HFF-Myc (cell line): ENCODE measurements at regions not wholly inside any gene's neighbourhood (a gene's known extent, or its start where the extent isn't known, plus 50 kb on each side); places are given as distances from the start of the nearest gene placed in this dataset.

Source experiments
- DNase-seq: peaks from one replicate; pipeline ENCODE4 v3.0.0-alpha.2; 2011; ENCODE audit warnings: low read depth; ENCODE audit errors: extremely low read depth
- H3K4me3 ChIP-seq: replicated peaks from 2 replicates; pipeline ENCODE4 v1.5.1; 2011; ENCODE audit warnings: low read depth, mild to moderate bottlenecking, control low read depth, low read length
- CTCF ChIP-seq: IDR thresholded peaks from 2 replicates; pipeline ENCODE4 v1.5.1; 2012; ENCODE audit warnings: mild to moderate bottlenecking, low read depth, low read length, control low read depth; ENCODE audit errors: missing control alignments

GRCh38 chr14:57073986-57074385 is 194.7 kb downstream of the EXOC5 start:
- no peak for DNase-seq
- no peak for TF ChIP-seq CTCF
- no peak overlapping the region for H3K4me3 ChIP-seq

DNA sequence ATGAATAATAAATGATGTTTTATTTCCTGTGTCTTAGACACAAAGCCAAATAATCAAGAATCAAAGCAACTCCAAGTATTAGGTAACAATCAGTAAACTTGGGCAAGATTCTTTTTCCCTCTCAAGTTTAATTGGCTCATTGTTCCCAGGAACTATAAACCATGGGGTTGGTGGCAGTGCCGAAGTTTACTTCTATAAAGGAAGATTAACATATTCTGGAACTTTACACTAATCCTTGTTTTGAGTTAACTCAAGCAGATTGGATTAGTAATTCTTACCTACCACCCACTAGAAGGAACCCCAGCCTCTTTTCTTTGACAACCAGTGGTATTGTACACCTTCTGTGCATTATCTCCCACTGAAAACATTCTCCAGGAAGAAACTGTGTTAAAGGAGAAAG is 197.1 kb downstream of the EXOC5 start:
- TF ChIP-seq CTCF = no peak
- DNase-seq = no peak
- no peak overlapping the region for H3K4me3 ChIP-seq

GRCh38 chr14:57069702-57070101 is 199.0 kb downstream of the EXOC5 start:
- DNase-seq = no peak
- TF ChIP-seq CTCF = no peak
- H3K4me3 ChIP-seq = no peak overlapping the region

GRCh38 chr14:57068511-57068910 is 200.2 kb downstream of the EXOC5 start:
- no peak for TF ChIP-seq CTCF
- no peak for DNase-seq
- no peak overlapping the region for H3K4me3 ChIP-seq

- H3K4me3 ChIP-seq = no peak overlapping the region
These were observed 201.7 kb downstream of the EXOC5 start for GRCh38 chr14:57066887-57067513.

DNA sequence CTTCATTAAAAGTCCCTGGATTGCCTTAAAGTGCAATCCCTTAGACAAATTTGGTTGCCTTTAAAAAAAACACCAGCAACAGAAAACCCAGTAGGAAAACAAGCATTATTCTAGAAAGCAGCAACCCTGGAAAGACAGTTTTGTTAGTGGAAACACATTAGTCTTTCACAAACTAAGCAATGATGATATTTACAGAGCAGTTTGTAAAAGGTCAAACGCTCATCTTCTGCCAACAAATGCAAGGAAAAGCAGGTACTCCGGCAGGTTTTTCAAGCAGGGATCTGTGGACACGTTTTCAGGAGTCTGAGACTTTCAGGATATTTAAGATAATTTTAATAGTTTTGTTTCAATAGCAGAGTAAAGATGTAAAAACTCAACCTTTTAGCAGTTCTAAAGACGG is 202.2 kb downstream of the EXOC5 start:
- DNase-seq = no peak
- TF ChIP-seq CTCF = no peak
- no peak overlapping the region for H3K4me3 ChIP-seq

More at GRCh38 chr14:57066887-57067513, 201.7 kb downstream of the EXOC5 start:
- no peak for DNase-seq
- peak; percentile 59 for TF ChIP-seq CTCF
